ENCODE measurements at regions not wholly inside any gene's neighbourhood (a gene's known extent, or its start where the extent isn't known, plus 50 kb on each side); places are given as distances from the start of the nearest gene placed in this dataset.

- no peak for TF ChIP-seq CTCF (IDR thresholded peaks at IDR 0.05)
- no peak for TF ChIP-seq EZH2 (IDR thresholded peaks at IDR 0.05)
Observed at GRCh38 chr1:170800265-170800664, 135.1 kb upstream of the MROH9 start.
